Activated naive CD4-positive, alpha-beta T cell treated with anti-CD3 and anti-CD28 coated beads, Interleukin-2, amount 50 U/mL, for 16 hours (primary cell): ENCODE measurements at regions not wholly inside any gene's neighbourhood (a gene's known extent, or its start where the extent isn't known, plus 50 kb on each side); places are given as distances from the start of the nearest gene placed in this dataset.

Source experiments
- DNase-seq: peaks from one replicate; pipeline ENCODE4 v3.0.0-alpha.2; 2020

DNA sequence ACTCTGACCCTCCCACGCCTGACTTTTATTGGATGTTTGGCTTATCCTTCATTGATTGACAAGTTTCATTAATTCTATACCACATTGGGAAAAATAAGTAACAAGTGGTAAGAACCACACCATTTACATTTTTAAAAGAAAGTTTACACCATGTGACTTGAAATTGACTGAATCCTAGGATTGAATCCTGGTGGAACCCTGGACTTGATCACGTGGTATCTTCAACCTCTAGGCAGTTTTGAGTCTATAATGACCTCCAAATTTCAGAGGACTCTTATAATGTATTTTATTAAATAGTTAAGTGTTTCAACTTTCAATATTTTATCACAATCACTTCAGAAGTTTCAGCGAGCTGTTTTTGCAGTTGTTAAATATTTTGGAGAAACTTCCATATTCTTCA lies 172.0 kb downstream of the SLC6A15 start:
- DNase-seq = no peak

GRCh38 chr12:84738481-84738972 lies 174.1 kb downstream of the SLC6A15 start:
- DNase-seq = no peak

- no peak for DNase-seq
Measured at GRCh38 chr12:84732828-84733340, 179.7 kb downstream of the SLC6A15 start.

DNA sequence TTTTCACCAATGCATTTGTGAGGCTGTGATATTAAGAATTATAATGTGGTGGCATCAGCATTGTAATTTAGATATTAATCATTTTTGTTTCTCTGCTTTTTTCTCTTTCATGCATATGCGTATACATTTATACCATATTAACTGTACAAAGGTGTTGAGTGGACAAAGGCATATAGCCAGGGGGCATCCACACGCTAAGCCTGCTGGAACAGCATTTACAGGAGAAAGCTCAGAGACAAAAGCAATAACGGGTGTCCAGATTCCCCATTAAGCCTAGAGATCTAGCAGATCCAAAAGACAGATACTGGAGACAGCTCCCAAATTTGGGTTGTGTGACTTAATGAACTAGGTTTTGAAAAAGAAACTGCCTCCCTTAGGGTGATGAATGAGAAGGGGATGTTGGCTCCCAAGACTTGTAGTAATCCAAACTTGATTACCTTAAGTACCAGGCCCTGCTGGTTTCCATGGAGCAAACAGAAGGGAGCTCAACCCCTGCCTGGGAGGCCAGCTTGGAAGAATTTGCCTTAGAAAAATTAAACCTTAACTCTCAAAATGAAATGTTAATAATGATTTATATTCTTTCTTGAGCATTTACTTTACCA lies 181.9 kb downstream of the SLC6A15 start:
- no peak for DNase-seq

- DNase-seq = no peak
Measured at GRCh38 chr12:84727961-84728360, 184.6 kb downstream of the SLC6A15 start.

DNA sequence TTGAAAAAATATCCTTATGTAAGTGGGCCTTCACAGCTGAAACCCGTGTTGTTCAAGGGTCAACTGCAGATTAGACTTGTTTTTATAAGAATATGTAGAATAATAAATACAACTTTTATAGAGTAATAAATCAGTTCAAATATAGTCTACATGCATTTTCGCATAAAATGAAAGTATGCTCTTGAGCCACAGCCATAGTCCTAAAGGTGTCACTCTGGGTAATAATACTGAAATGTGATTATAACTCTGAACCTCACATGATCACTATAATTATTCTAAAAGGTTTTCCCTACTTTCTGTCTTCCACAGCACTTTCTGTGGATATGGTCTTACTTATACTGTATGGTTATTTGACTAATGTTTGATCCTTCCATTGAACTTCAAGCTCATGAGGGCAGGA lies 185.8 kb downstream of the SLC6A15 start:
- DNase-seq = no peak

- no peak for DNase-seq
Measured at GRCh38 chr12:84723988-84724387, 188.6 kb downstream of the SLC6A15 start.

GRCh38 chr12:84719997-84720396 lies 192.6 kb downstream of the SLC6A15 start:
- no peak for DNase-seq

- no peak for DNase-seq
Measured at GRCh38 chr12:84718906-84719305, 193.7 kb downstream of the SLC6A15 start.

- no peak for DNase-seq
Measured at GRCh38 chr12:84712747-84713146, 199.9 kb downstream of the SLC6A15 start.

DNA sequence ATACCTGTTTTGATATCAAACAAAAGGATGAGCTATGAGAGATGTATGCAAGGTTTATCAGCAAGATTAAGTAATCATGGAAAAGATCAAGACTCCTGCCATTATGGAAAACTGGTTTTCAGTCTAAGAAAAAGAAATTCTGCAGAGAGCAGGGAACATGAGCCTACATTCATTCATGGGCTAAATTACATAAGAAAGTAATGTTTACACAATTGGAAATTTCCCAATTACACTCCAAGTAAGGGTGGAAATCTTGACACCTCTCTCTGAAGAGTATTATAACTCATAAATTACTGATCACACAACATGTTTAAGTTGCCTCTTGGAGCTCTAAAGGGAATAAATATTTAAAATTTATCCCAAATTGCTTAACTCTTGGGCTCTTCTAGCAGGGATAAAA lies 206.2 kb downstream of the SLC6A15 start:
- no peak for DNase-seq

GRCh38 chr12:84704856-84705255 lies 207.7 kb downstream of the SLC6A15 start:
- DNase-seq = no peak

- DNase-seq = no peak
Measured at GRCh38 chr12:84702001-84702400, 210.6 kb downstream of the SLC6A15 start.

- DNase-seq = no peak
Measured at GRCh38 chr12:84701041-84701440, 211.6 kb downstream of the SLC6A15 start.

- no peak for DNase-seq
Measured at GRCh38 chr12:84698576-84699333, 213.8 kb downstream of the SLC6A15 start.

GRCh38 chr12:84696908-84697540 lies 215.6 kb downstream of the SLC6A15 start:
- DNase-seq = no peak

- DNase-seq = no peak
Measured at GRCh38 chr12:84696281-84696680, 216.3 kb downstream of the SLC6A15 start.

GRCh38 chr12:84694116-84694515 lies 218.5 kb downstream of the SLC6A15 start:
- no peak for DNase-seq

GRCh38 chr12:84692071-84692470 lies 220.5 kb downstream of the SLC6A15 start:
- DNase-seq = no peak

DNA sequence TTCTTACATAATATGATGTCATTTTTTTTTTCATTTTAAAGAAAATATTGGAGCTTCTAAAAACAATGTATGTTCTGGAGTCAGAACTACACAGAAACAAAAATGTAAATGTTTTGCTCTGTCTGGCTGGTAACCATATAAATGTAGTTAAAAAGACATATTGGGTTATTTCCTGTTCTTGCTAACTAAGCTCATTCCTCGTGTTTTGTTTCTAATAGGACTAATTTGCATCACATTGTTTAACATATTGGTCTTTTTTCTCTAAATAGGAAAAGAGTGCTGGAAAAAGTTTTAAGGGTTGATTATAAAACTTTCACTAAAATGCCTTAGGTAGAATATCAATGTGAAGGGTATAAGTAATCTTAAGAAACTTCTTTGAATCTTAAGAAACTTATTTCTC lies 221.3 kb downstream of the SLC6A15 start:
- no peak for DNase-seq

DNA sequence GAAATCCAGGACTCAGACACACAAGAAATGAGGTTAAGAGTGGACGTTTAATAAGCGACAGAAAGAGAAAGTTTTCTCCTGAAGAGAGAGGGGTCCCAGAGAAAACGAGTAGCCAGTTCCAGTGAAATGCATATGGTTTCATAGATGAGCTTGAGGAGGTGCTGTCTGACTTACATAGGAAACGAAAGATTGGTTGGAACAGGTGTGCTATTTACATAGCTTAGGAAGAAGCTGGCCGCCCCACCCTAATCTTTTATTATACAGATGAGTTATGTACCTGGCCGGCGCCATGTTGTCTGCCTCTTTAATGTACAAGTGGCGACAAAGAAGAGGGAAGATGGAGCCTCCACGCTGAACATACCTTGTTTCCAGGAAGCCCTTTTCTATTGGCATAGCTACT lies 223.0 kb downstream of the SLC6A15 start:
- DNase-seq = no peak

GRCh38 chr12:84685379-84685778 lies 227.2 kb downstream of the SLC6A15 start:
- no peak for DNase-seq

- DNase-seq = no peak
Measured at GRCh38 chr12:84676787-84677186, 235.8 kb downstream of the SLC6A15 start.

DNA sequence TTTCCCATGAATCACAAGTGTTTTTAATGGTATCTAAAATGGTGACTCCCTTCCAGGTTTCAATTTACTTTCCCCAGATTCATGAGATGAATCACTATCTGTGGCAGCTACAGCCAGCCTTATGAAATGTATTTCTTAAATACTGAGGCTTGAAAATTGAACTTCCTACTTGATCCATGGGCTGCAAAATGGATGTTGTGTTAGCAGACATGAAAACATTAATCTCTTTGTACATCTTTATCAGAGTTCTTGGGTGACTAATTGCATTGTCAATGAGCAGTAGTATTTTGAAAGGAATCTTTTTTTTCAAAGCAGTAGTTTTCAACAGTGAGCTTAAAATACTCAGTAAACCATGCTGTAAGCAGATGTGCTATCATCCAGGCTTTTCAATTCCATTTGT lies 250.8 kb downstream of the SLC6A15 start:
- DNase-seq = no peak
